Stomach (tissue), 8 donors: ENCODE measurements at regions not wholly inside any gene's neighbourhood (a gene's known extent, or its start where the extent isn't known, plus 50 kb on each side); places are given as distances from the start of the nearest gene placed in this dataset.

ENCODE experiments used
- DNase-seq, 2 donors: peaks; one replicate each; pipeline versions ENCODE4 v3.0.0 to v3.0.0-alpha.2; 2013 to 2019
- H3K27ac ChIP-seq, 5 donors: fragments of 200-600 bp in 4 of 5; sonication (generic) in 4 of 5; one replicate each; pipeline ENCODE4 v1.5.1; 2013 to 2019; ENCODE audit warnings: mild to moderate bottlenecking in 1 of 5, moderate library complexity in 1 of 5
- H3K27me3 ChIP-seq, 3 donors: fragments of 200-600 bp; sonication (generic); one replicate each; pipeline ENCODE4 v1.5.1; 2017 to 2019; ENCODE audit warnings: mixed run types in 1 of 3
- H3K36me3 ChIP-seq, 4 donors: fragments of 200-600 bp; sonication (generic); 1 replicate in 3 of 4; 2 replicates in 1 of 4; pipeline ENCODE4 v1.5.1; 2016 to 2019
- H3K4me1 ChIP-seq, 4 donors: fragments of 200-600 bp; sonication (generic); one replicate each; pipeline ENCODE4 v1.5.1; 2016 to 2019
- H3K4me3 ChIP-seq, 4 donors: fragments of 200-600 bp; sonication (generic) in 3 of 4; one replicate each; pipeline ENCODE4 v1.5.1; 2016 to 2019; ENCODE audit warnings: mild to moderate bottlenecking in 1 of 4
- H3K9me3 ChIP-seq, 4 donors: fragments of 200-600 bp; sonication (generic); one replicate each; pipeline ENCODE4 v1.5.1; 2016 to 2019
- CTCF ChIP-seq, 7 experiments: fragments of 450-650 bp in 4 of 7; fragments of 200-600 bp in 3 of 7; sonication (generic) in 3 of 7; IDR thresholded peaks; one replicate each; pipeline ENCODE4 v1.5.1; 2016 to 2019; ENCODE audit warnings: antibody characterized with exemption in 7 of 7, control low read depth in 2 of 7, mild to moderate bottlenecking in 1 of 7
- EP300 ChIP-seq: sonication (generic); formaldehyde crosslinking; IDR thresholded peaks from one replicate; pipeline ENCODE4 v1.6.1; 2017; ENCODE audit warnings: antibody characterized with exemption
- POLR2A ChIP-seq, 4 donors: fragments of 450-650 bp; IDR thresholded peaks; one replicate each; pipeline ENCODE4 v1.6.1; 2016; ENCODE audit warnings: antibody characterized with exemption in 4 of 4, control low read depth in 2 of 4, mild to moderate bottlenecking in 1 of 4, moderate library complexity in 1 of 4
- POLR2AphosphoS5 ChIP-seq, 3 donors: sonication (generic); formaldehyde crosslinking; IDR thresholded peaks; one replicate each; pipeline ENCODE4 v1.6.1; 2016; ENCODE audit warnings: antibody characterized with exemption in 3 of 3
- WGBS, 5 donors: extraction: QIAGEN DNeasy Blood & Tissue Kit in 3 of 5; methylation state at CpG; one replicate each; pipeline versions ENCODE4 v1.1.5 to v1.1.7; 2013 to 2018; 5-methylcytosine and 5-hydroxymethylcytosine counted together
- intact Hi-C: fragments of 100-400 bp; cut with DNase I; formaldehyde crosslinking; loops from one replicate; pipeline ENCODE4 v1.15.1; 2023; ENCODE audit warnings: low total_unique reads
- donor health status: healthy with polysubstance abuse.
- donor health status: Bipolar disorder and iron deficiency.
- donor health status: healthy.

GRCh38 chr10:78222096-78222790 lies 188.6 kb downstream of the RPS24 start:
- Histone ChIP-seq H3K36me3 (no peaks in the 10 kb centered on the region), H3K9me3 (no peaks in the 10 kb centered on the region), H3K27me3 (peaks cover 0 to 10% (median 0%) of the 10 kb centered on the region in 3 donors), H3K27ac (no peak overlapping the region), H3K4me1 (peaks cover 0 to 18% (median 6%) of the 10 kb centered on the region in 4 donors), H3K4me3 (no peak overlapping the region)
- intact Hi-C loops: no loop called here
- no peak for DNase-seq
- TF ChIP-seq CTCF (IDR thresholded peaks at IDR 0.05): no peak
- no peak for TF ChIP-seq EP300
- TF ChIP-seq POLR2A (IDR thresholded peaks at IDR 0.05): no peak
- no peak for TF ChIP-seq POLR2AphosphoS5 (IDR thresholded peaks at IDR 0.05)
- WGBS, 5 donors: 79 to 86% (median 81%) methylated on average over 8 to 11 of the region's 11 CpGs

DNA sequence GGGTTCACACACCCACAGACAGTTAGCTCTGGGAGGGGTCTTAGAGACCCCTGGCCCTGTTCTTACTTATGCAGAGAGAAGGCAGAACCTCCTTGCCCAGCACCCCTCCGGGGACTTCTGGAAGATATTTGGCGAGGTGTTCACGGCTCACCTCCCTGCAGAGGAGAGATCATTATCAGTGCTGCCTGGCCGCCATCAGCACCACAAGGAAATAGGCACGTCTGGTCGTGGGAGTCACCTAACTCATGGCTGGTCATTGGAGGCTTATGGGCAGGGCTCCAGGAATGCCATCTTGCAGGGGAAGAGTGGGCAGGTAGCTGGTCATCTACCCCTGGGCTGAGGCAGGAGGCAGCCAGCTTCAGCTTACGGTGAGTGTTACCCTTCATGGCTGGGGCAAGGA lies 189.4 kb downstream of the RPS24 start:
- Histone ChIP-seq H3K4me3 (no peak overlapping the region), H3K36me3 (no peaks in the 10 kb centered on the region), H3K27me3 (peaks cover 0 to 4% (median 0%) of the 10 kb centered on the region in 3 donors), H3K27ac (no peak overlapping the region), H3K4me1 (peaks cover 0 to 11% (median 3%) of the 10 kb centered on the region in 4 donors), H3K9me3 (no peaks in the 10 kb centered on the region)
- no peak for DNase-seq
- intact Hi-C loops: no loop called here
- 53 to 75% (median 62%) methylated on average over 3 to 7 of the region's 7 CpGs for WGBS, 5 donors
- TF ChIP-seq POLR2A (IDR thresholded peaks at IDR 0.05) (no peak), CTCF (IDR thresholded peaks at IDR 0.05) (no peak), EP300 (no peak), POLR2AphosphoS5 (IDR thresholded peaks at IDR 0.05) (no peak)

GRCh38 chr10:78224602-78225001 lies 190.9 kb downstream of the RPS24 start:
- TF ChIP-seq CTCF (IDR thresholded peaks at IDR 0.05) (no peak), EP300 (no peak), POLR2A (IDR thresholded peaks at IDR 0.05) (no peak), POLR2AphosphoS5 (IDR thresholded peaks at IDR 0.05) (no peak)
- intact Hi-C loops: no loop called here
- DNase-seq: no peak
- Histone ChIP-seq H3K4me1 (no peaks in the 10 kb centered on the region), H3K9me3 (no peaks in the 10 kb centered on the region), H3K27ac (no peak overlapping the region), H3K4me3 (no peak overlapping the region), H3K36me3 (no peaks in the 10 kb centered on the region), H3K27me3 (peaks cover 0 to 4% (median 0%) of the 10 kb centered on the region in 3 donors)
- 79 to 94% (median 89%) methylated on average over 6 of the region's 6 CpGs for WGBS, 5 donors

GRCh38 chr10:78225594-78225993 lies 191.9 kb downstream of the RPS24 start:
- no peak for TF ChIP-seq POLR2A (IDR thresholded peaks at IDR 0.05)
- no peak for TF ChIP-seq CTCF (IDR thresholded peaks at IDR 0.05)
- no peak for TF ChIP-seq EP300
- TF ChIP-seq POLR2AphosphoS5 (IDR thresholded peaks at IDR 0.05): no peak

More at GRCh38 chr10:78225594-78225993, 191.9 kb downstream of the RPS24 start:
- WGBS, 5 donors: 87 to 99% (median 91%) methylated on average over 10 of the region's 10 CpGs
- H3K27me3 ChIP-seq: peaks cover 0 to 4% (median 0%) of the 10 kb centered on the region in 3 donors
- no peak for DNase-seq
- no peaks in the 10 kb centered on the region for H3K4me1 ChIP-seq
- intact Hi-C loops: no loop called here
- H3K4me3 ChIP-seq: no peak overlapping the region
- no peaks in the 10 kb centered on the region for H3K9me3 ChIP-seq
- H3K27ac ChIP-seq: no peak overlapping the region
- no peaks in the 10 kb centered on the region for H3K36me3 ChIP-seq
